GM21528 (cell line): ENCODE measurements at regions not wholly inside any gene's neighbourhood (a gene's known extent, or its start where the extent isn't known, plus 50 kb on each side); places are given as distances from the start of the nearest gene placed in this dataset.

Source experiments
- ATAC-seq: cut with Tn5 transposase; IDR thresholded peaks from one replicate; pipeline ENCODE4 v1.9.1; 2021; ENCODE audit warnings: mild to moderate bottlenecking, moderate library complexity; ENCODE audit not compliant: unreplicated experiment, low FRiP score

GRCh38 chr3:193779933-193780332, 186.9 kb downstream of the OPA1 start:
- no peak for ATAC-seq

- ATAC-seq = no peak
Measured at GRCh38 chr3:193780397-193780796, 187.4 kb downstream of the OPA1 start.

GRCh38 chr3:193780810-193781478, 187.9 kb downstream of the OPA1 start:
- ATAC-seq = no peak

DNA sequence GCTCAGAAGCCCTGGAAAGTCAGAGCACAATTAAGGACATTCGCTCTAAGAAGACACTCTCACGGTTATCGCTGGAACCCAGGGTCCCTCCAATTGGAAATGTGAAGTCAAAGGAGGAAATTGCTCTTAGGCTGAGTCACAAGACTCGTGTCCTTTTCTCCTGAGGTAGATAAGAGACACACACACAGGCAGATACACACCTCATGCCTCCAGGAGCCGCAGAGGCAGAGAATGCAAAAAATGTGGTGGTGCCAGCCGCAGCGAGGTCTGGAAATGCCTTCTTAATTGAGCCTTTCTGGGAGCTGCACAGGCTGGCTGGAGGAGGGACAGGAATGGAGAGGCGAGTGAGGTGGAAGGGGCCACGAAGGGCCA, 189.3 kb downstream of the OPA1 start:
- ATAC-seq = no peak

DNA sequence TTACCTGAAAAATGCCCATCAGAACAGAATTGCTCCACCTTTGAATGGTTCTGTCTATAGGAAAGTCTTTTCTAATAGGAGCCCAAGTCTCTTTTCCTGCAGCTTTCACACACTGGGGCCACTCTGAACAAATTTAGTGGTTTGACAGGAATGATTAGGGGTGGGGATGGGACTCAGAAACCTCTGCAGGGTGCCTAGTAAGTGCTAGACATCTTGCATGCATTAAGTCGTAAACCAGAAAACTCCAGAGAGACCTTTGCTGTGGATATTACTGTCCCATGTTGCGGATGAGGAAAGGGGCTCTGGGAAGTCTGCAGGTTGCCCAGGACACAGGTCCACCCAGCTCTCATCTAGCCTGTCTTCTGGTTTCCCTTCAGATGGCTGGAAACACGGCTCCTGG, 189.7 kb downstream of the OPA1 start:
- no peak for ATAC-seq

DNA sequence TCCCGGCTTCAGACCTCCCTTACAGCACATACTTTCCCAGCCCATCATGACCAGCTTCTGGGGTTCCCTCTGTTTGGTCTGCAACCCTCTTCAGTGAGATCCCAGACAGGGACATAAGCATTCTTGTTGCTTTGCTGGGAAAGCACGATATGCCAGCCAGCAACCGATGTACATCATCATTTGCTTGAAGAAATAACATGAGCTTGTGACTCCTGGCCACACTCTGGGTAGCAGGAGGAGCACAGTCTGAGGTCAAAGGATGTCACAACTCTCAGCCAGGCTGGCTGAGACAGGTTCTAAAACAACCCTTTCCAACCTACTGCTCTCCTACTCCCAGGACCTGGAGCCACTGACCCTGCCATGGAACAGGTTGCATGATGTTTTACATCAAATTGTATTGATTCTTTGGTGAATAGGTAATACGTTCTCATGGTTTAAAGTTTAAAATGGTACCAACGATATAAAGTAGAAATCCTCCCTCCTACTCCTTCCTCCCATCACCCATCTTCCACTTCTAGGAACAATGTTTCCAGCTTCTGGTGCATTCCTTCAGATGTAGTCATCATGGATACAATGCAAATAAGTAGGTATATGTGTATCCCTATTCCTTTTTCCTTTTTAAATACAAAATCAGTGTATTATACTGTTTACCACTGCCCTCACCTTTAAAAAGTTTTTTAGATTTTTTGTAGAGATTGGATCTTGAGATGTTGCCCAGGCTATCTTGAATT, 190.3 kb downstream of the OPA1 start:
- ATAC-seq = no peak

DNA sequence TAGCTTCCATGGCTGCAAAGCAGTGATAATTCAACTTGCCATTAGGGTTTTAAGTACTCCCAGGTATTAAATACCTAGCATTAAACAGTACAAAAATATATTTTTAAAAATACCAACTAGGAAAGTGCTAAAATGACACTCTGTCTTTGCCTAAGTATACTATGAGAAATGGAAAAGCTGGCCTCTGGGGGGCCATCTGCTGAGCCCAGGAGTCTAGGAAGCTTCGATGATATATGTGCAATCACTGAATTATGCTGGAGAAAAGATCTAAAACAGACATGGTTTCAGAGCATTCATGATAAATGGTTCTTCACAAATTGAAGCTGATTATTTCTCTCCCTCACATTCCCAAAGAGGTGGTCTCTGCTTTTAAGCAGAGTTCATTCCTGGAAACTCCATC, 191.8 kb downstream of the OPA1 start:
- no peak for ATAC-seq

GRCh38 chr3:193787496-193787870, 194.5 kb downstream of the OPA1 start:
- no peak for ATAC-seq

GRCh38 chr3:193788189-193788991, 195.4 kb downstream of the OPA1 start:
- no peak for ATAC-seq

DNA sequence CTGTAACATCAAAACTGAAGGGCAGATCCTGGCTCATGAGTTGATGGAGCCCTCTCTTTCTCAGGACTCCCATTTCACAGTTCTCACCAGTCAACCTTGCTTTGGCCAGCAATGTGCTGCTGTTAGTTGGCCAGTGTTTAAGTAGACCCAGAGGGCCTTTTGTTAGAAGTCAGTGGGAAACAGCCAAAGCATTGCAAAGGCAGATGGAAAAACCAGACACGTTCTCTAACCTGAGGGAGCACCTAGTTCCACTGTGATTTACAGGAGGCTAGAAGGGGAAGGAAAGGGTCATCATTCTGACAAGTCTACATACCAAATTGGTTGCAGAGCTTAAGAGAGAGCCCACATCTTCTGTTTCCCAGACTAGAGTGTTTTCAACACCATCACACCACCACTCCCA, 196.4 kb downstream of the OPA1 start:
- ATAC-seq = no peak

DNA sequence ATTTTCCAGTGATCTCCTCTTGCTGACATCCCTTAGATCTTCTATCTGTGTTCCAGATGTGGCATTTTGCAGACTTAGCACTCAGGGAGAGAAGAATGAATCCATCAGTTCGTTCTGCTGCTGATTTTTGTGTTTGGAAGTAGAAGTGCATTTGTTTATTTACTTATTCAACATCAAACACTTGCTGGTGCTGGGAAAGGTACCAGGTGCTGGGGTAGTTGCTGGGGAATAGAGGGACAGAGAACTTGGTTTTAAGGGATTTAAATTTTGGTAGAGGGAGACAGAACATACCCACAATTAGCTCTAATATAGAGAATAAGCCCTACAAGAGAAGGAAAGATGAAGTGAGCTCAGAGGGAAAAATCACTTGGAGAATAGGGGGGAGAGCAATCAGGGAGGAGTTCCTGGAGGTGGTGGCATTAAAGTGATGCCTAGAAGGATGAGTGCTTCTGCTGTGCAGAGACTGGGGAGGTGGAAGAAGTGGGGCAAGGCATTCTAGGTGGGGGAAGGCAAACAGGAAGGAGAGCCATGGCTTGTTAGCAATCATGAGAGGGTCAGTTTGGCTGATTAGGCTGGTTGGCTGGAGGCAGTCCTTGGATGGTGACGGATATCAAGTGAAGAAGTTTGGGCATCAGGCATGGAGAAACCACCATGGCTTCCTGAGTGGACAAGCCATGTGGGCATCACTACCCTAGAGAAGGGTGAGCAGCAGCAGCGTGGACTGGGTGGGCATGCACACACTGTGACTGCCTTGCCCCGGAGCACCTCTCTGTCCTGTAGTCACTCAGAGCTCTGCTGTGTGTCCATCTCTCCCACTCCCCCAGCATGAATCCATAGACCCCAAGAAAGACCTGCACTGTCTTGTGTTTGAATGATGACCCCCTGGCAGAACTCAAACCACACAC, 197.3 kb downstream of the OPA1 start:
- ATAC-seq = no peak

- ATAC-seq = no peak
Measured at GRCh38 chr3:193791041-193792032, 198.3 kb downstream of the OPA1 start.

- ATAC-seq = no peak
Measured at GRCh38 chr3:193793123-193793522, 200.1 kb downstream of the OPA1 start.

- ATAC-seq = no peak
Measured at GRCh38 chr3:193794002-193794881, 201.2 kb downstream of the OPA1 start.

DNA sequence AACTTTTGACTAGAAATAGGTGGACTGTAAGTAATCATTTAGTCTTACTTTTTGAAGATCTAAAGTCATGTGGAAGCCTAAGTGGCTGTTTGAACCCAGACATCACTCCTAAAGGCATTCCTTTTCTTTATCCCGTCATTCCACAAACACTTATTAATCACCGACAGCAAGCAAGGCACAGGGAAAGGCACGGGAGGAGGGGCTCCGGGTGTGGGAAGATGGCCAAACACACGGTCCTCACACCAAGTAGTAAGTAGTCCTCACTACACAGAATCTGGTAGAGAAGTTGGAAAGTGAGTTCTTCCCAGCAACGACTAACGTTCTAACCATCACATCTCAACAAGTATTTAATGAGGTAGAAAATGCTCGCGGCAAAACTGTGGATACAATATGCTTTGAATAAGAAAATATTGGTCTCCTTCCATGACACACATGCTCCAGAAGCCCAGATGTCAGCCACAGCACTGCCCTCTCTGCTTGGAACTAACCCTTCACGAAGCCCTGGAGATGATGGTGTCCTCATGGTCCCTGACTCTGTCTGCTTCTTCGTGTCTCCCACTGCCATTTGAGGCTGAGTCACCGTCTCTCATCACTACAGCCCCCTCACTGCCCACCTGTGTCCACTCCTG, 202.2 kb downstream of the OPA1 start:
- ATAC-seq = no peak

- no peak for ATAC-seq
Measured at GRCh38 chr3:193796089-193796488, 203.1 kb downstream of the OPA1 start.

DNA sequence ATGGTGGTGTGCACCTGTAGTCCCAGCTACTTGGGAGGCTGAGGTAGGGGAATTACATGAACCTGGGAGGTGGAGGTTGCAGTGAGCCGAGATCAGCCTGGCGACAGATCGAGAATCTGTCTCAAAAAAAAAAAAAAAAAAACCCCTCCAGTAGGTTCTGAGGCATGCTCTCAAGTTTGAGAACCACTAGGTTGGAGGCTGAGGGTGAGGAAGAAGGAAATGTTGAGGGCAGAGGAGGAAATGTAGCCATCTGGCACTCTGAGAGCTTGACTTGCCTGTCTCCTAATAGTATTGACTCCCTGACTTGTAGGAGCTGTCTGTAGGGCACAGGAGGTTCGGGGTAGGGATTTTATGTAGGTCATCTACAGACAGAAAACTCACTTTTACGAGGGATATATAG, 204.6 kb downstream of the OPA1 start:
- no peak for ATAC-seq

GRCh38 chr3:193798051-193798450, 205.0 kb downstream of the OPA1 start:
- ATAC-seq = no peak
